Osteocyte (in vitro differentiated cells): ENCODE measurements at regions not wholly inside any gene's neighbourhood (a gene's known extent, or its start where the extent isn't known, plus 50 kb on each side); places are given as distances from the start of the nearest gene placed in this dataset.

ENCODE experiments used
- DNase-seq: peaks from one replicate; pipeline ENCODE4 v3.0.0; 2021; ENCODE audit warnings: mixed read lengths; ENCODE audit not compliant: unreplicated experiment; ENCODE audit errors: extremely low spot score
- H3K27ac Mint-ChIP-seq: one replicate; pipeline ENCODE4 v1.8.0; 2021; ENCODE audit warnings: mild to moderate bottlenecking, mixed read lengths; ENCODE audit not compliant: unreplicated experiment
- H3K27me3 Mint-ChIP-seq: one replicate; pipeline ENCODE4 v1.8.0; 2021; ENCODE audit warnings: mixed read lengths; ENCODE audit not compliant: unreplicated experiment
- H3K36me3 Mint-ChIP-seq: one replicate; pipeline ENCODE4 v1.8.0; 2021; ENCODE audit warnings: mixed read lengths; ENCODE audit not compliant: unreplicated experiment
- H3K4me1 Mint-ChIP-seq: one replicate; pipeline ENCODE4 v1.8.0; 2021; ENCODE audit warnings: mixed read lengths; ENCODE audit not compliant: unreplicated experiment
- H3K4me3 Mint-ChIP-seq: one replicate; pipeline ENCODE4 v1.8.0; 2021; ENCODE audit warnings: mild to moderate bottlenecking, moderate library complexity, mixed read lengths; ENCODE audit not compliant: unreplicated experiment
- H3K9me3 Mint-ChIP-seq: one replicate; pipeline ENCODE4 v1.8.0; 2021; ENCODE audit warnings: mixed read lengths; ENCODE audit not compliant: unreplicated experiment
- TF ChIP-seq, protein P1 (sequence below): fragments of 200-600 bp; sonication (generic); IDR thresholded peaks from 2 replicates; pipeline ENCODE4 v1.5.0; 2021; ENCODE audit warnings: antibody characterized with exemption, mild to moderate bottlenecking, moderate library complexity

DNA sequence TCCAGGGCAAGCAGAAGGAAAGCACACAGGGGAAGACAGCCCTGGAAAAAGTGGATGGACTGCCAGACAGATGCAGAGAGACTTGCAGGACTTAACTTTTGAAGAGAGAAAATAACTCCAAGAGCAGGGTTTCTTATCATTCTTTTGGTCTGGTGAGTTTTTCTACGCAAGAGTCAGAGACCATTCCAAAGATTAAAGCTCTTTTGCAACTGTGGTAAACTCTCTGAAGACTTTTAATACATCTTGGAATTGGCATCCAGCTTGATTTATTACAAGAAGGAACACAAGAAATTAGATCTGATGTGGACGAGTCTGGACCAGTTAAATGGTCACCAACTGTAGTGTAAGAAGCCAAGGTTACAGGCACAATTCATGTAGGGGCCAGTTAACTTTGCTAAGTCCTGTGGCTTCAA lies 153.4 kb downstream of the SIPA1L2 start:
- H3K4me3 Mint-ChIP-seq = no peak overlapping the region
- H3K4me1 Mint-ChIP-seq = peaks cover 50% of the 10 kb centered on the region
- H3K9me3 Mint-ChIP-seq = no peaks in the 10 kb centered on the region
- TF ChIP-seq, protein P1, sequence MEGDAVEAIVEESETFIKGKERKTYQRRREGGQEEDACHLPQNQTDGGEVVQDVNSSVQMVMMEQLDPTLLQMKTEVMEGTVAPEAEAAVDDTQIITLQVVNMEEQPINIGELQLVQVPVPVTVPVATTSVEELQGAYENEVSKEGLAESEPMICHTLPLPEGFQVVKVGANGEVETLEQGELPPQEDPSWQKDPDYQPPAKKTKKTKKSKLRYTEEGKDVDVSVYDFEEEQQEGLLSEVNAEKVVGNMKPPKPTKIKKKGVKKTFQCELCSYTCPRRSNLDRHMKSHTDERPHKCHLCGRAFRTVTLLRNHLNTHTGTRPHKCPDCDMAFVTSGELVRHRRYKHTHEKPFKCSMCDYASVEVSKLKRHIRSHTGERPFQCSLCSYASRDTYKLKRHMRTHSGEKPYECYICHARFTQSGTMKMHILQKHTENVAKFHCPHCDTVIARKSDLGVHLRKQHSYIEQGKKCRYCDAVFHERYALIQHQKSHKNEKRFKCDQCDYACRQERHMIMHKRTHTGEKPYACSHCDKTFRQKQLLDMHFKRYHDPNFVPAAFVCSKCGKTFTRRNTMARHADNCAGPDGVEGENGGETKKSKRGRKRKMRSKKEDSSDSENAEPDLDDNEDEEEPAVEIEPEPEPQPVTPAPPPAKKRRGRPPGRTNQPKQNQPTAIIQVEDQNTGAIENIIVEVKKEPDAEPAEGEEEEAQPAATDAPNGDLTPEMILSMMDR = no peak
- H3K27me3 Mint-ChIP-seq = no peaks in the 10 kb centered on the region
- peaks cover 11% of the 10 kb centered on the region for H3K36me3 Mint-ChIP-seq
- DNase-seq = no peak
- no peak overlapping the region for H3K27ac Mint-ChIP-seq

DNA sequence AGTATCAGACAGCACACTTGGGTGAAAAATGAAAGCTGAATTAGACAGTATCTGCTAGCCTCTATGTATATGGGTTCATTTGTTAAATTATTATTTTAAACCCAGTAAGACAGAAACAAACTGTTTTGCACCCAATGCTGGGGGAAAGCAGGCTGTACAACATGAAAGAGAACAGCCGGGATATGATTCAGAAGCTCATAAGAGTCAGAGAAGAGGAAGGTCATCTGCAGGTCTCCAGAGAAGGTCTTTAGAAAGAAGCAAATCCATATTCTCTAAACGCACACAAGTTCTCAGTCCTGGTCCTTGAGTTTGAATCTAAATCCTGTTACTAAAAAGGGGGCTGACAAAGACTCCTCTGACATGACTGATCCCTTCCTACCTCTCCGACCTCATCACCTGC lies 155.1 kb downstream of the SIPA1L2 start:
- TF ChIP-seq, protein P1 = no peak
- H3K4me3 Mint-ChIP-seq = no peak overlapping the region
- H3K36me3 Mint-ChIP-seq = peaks cover 9% of the 10 kb centered on the region
- H3K9me3 Mint-ChIP-seq = no peaks in the 10 kb centered on the region
- H3K27me3 Mint-ChIP-seq = no peaks in the 10 kb centered on the region
- H3K4me1 Mint-ChIP-seq = peaks cover 53% of the 10 kb centered on the region
- no peak overlapping the region for H3K27ac Mint-ChIP-seq
- no peak for DNase-seq

DNA sequence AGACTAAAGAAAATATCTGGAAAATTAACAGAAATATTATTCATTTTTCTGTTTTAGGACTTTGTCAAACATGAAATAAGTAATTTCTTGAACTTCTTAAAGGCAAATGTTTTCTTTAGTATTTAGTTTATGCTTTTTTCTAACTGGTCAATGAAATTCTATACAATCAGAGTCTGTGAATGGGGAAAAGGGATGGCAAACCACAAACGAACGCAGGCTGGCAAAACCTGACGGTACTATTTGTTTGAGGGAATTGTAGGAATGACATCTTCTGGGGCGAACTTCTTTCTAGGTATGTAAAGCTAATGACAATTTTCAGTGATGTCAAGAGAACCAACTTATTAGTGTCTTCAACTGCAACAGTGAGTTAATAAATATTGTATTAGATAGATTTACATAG lies 156.0 kb downstream of the SIPA1L2 start:
- no peak for DNase-seq
- Mint-ChIP-seq H3K4me3 (no peak overlapping the region), H3K36me3 (peaks cover 6% of the 10 kb centered on the region), H3K27me3 (no peaks in the 10 kb centered on the region), H3K4me1 (peaks cover 53% of the 10 kb centered on the region), H3K27ac (peak overlapping the region; percentile 82), H3K9me3 (no peaks in the 10 kb centered on the region)
- TF ChIP-seq, protein P1 = no peak

DNA sequence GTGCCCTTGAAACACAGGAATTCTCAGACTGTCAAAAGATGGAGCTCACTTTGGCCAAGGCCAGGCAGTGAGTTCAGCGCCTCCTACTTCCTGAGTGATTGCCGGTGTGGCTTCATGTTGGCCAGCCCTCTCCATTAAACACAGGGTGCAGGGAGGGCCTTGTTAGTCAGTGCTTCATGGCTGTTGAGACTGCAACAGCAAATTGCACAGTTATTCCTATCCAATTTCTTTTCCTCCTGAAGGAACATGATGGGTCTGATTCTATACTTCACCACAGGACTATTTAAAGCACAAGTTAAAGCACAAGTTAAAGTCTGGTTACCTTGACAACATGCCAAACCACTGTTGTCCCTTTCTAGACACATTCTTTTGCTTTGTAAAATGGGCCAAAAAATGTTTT lies 156.6 kb downstream of the SIPA1L2 start:
- H3K27me3 Mint-ChIP-seq = no peaks in the 10 kb centered on the region
- H3K36me3 Mint-ChIP-seq = peaks cover 7% of the 10 kb centered on the region
- no peak overlapping the region for H3K4me3 Mint-ChIP-seq
- no peak for DNase-seq
- no peaks in the 10 kb centered on the region for H3K9me3 Mint-ChIP-seq
- TF ChIP-seq, protein P1 = no peak
- H3K4me1 Mint-ChIP-seq = peaks cover 53% of the 10 kb centered on the region
- peak overlapping the region; percentile 82 for H3K27ac Mint-ChIP-seq

DNA sequence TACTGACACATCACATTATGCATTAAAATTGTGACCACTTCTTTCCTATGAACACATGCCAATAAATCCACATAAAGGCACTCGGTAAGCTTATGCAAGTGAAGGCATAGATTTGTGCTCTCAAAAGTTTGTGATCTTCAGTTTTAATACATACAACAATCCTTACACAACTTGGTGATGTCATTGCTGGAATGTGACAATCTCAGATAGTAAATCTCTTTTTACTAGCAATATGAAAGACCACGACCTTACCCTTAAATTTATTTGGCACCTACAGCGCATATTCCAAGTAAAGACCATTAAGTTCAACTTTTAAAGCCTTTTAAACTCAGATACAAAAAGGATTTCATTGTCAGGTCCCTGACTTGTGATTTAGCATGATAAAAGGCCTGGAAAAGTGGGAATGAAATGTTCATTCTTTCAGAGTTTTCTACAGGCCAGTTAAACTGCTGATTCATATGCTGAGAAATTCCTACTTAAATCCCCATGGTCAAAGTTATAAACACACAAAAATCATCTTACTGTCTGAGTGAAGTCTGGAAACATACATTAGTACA lies 157.4 kb downstream of the SIPA1L2 start:
- peaks cover 46% of the 10 kb centered on the region for H3K4me1 Mint-ChIP-seq

More for the DNA sequence above, 157.4 kb downstream of the SIPA1L2 start:
- Mint-ChIP-seq H3K36me3 (peaks cover 7% of the 10 kb centered on the region), H3K4me3 (no peak overlapping the region), H3K27ac (peak overlapping the region; percentile 82), H3K9me3 (no peaks in the 10 kb centered on the region), H3K27me3 (no peaks in the 10 kb centered on the region)
- DNase-seq = no peak
- TF ChIP-seq, protein P1 = no peak
